Dendritic cell treated with granulocyte-macrophage colony-stimulating factor and Interleukin-4, amounts not matched to agents 40 ng/mL and 50 ng/mL, for 4 days (primary cell): ENCODE measurements at regions not wholly inside any gene's neighbourhood (a gene's known extent, or its start where the extent isn't known, plus 50 kb on each side); places are given as distances from the start of the nearest gene placed in this dataset.

Experiments used
- H3K27ac Mint-ChIP-seq: one replicate; pipeline ENCODE4 v1.8.0; 2022; ENCODE audit warnings: mild to moderate bottlenecking, mixed read lengths
- H3K27me3 Mint-ChIP-seq: one replicate; pipeline ENCODE4 v1.8.0; 2022; ENCODE audit warnings: mild to moderate bottlenecking, mixed read lengths
- H3K36me3 Mint-ChIP-seq: one replicate; pipeline ENCODE4 v1.8.0; 2022; ENCODE audit warnings: low read depth, mixed read lengths
- H3K4me1 Mint-ChIP-seq: one replicate; pipeline ENCODE4 v1.8.0; 2022; ENCODE audit warnings: low read depth, mixed read lengths
- H3K4me3 Mint-ChIP-seq: one replicate; pipeline ENCODE4 v1.8.0; 2022; ENCODE audit warnings: mild to moderate bottlenecking, moderate library complexity, mixed read lengths
- H3K9me3 Mint-ChIP-seq: one replicate; pipeline ENCODE4 v1.8.0; 2022; ENCODE audit warnings: mixed read lengths
- intact Hi-C: fragments of 100-400 bp; cut with micrococcal nuclease; formaldehyde crosslinking; loops from one replicate; pipeline ENCODE4 v1.15.0; 2022

DNA sequence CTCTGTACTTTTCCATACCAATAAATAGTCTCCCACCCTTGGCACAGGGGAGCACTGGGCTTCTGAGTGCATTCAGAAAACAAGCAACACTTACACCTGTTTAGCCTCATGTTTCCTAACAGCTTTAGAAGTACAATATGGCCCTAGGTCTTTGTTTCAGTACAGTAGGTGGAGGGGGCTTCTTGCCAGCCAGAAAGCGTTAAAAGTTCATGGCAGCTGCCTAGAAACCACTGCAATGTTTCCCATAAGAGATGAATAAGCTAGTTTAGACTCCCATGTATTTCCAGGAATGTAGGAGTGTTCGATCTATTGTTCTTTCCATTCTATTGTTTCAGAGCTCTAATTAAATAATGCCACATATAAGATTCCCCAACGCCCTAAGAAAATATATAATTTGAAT lies 444.8 kb downstream of the ARHGEF28 start:
- Mint-ChIP-seq H3K27me3 (no peaks in the 10 kb centered on the region), H3K36me3 (no peaks in the 10 kb centered on the region), H3K4me1 (no peaks in the 10 kb centered on the region), H3K27ac (no peak overlapping the region), H3K4me3 (no peak overlapping the region), H3K9me3 (no peaks in the 10 kb centered on the region)
- intact Hi-C loops: no loop called here

GRCh38 chr5:74069741-74070140 lies 443.7 kb downstream of the ARHGEF28 start:
- Mint-ChIP-seq H3K27ac (no peak overlapping the region), H3K36me3 (no peaks in the 10 kb centered on the region), H3K4me1 (no peaks in the 10 kb centered on the region), H3K4me3 (no peak overlapping the region), H3K9me3 (no peaks in the 10 kb centered on the region), H3K27me3 (no peaks in the 10 kb centered on the region)
- intact Hi-C loops: no loop called here

GRCh38 chr5:74067748-74068541 lies 441.9 kb downstream of the ARHGEF28 start:
- no peaks in the 10 kb centered on the region for H3K4me1 Mint-ChIP-seq
- no peaks in the 10 kb centered on the region for H3K27me3 Mint-ChIP-seq
- no peak overlapping the region for H3K27ac Mint-ChIP-seq
- intact Hi-C loops: no loop called here
- no peak overlapping the region for H3K4me3 Mint-ChIP-seq
- no peaks in the 10 kb centered on the region for H3K36me3 Mint-ChIP-seq
- H3K9me3 Mint-ChIP-seq: no peaks in the 10 kb centered on the region

- Mint-ChIP-seq H3K4me3 (no peak overlapping the region), H3K36me3 (no peaks in the 10 kb centered on the region), H3K9me3 (no peaks in the 10 kb centered on the region), H3K27me3 (no peaks in the 10 kb centered on the region), H3K27ac (no peak overlapping the region), H3K4me1 (no peaks in the 10 kb centered on the region)
- intact Hi-C loops: no loop called here
These were observed 438.9 kb downstream of the ARHGEF28 start for GRCh38 chr5:74064911-74065310.

- intact Hi-C loops: no loop called here
- Mint-ChIP-seq H3K9me3 (no peaks in the 10 kb centered on the region), H3K27ac (no peak overlapping the region), H3K27me3 (no peaks in the 10 kb centered on the region), H3K4me3 (no peak overlapping the region), H3K36me3 (no peaks in the 10 kb centered on the region), H3K4me1 (no peaks in the 10 kb centered on the region)
These were observed 438.2 kb downstream of the ARHGEF28 start for GRCh38 chr5:74064225-74064624.

DNA sequence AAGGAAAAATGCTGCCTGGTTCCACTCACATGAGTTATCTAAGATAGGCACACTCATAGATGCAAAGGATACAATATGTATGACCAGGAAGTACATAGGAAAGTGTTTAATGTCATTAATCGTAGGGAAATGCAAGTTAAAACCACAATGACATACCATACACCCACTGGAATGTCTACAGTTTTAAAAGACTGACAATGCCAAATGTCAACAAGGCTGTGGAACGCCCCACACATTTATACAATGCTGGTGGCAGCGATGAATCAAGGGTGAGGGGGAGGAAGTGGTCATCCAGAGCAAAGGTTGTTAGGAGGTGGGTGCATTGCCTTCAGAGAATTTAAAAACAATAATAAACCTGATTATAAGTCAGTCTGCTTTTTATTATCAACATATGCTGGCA lies 437.8 kb downstream of the ARHGEF28 start:
- Mint-ChIP-seq H3K36me3 (no peaks in the 10 kb centered on the region), H3K9me3 (no peaks in the 10 kb centered on the region), H3K4me1 (no peaks in the 10 kb centered on the region), H3K27me3 (no peaks in the 10 kb centered on the region), H3K27ac (no peak overlapping the region), H3K4me3 (no peak overlapping the region)
- intact Hi-C loops: no loop called here

DNA sequence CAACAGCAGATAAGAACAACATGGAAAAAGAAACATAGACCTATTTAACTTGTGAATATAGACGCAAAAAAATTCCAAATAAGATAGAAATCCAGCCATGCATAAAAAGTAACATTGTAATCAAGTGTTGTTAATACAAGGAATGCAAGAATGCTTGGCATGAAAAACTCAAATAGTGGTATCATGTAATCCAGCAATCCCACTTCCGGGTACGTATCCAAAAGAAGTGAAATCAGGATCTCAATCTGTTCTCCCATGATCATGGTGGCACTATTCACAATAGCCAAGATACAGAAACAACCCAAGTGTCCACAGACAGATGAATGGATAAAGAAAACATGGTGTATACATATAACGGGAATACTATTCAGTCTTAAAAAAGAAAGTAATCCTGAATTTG lies 437.4 kb downstream of the ARHGEF28 start:
- no peak overlapping the region for H3K4me3 Mint-ChIP-seq
- intact Hi-C loops: no loop called here
- H3K4me1 Mint-ChIP-seq: no peaks in the 10 kb centered on the region
- no peaks in the 10 kb centered on the region for H3K36me3 Mint-ChIP-seq
- no peak overlapping the region for H3K27ac Mint-ChIP-seq
- H3K27me3 Mint-ChIP-seq: no peaks in the 10 kb centered on the region
- H3K9me3 Mint-ChIP-seq: no peaks in the 10 kb centered on the region

DNA sequence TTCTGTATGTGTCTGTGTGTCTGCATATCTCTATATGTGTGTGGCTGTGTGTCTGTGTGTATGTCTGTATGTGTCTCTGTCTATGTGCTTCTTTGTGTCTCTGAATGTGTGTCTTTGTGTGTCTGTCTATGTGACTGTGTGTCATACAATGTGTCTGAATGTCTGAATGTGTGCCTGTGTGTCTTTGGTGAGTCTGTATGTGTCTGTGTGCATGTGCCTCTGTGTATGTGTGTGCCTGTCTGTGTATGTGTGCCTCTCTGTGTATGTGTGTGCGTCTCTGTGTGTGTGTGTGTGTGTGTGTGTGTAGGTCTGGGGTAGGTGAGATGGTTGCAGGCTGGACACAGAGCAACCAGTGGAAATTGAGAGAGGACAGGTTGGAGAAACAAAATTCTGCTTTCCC lies 435.3 kb downstream of the ARHGEF28 start:
- intact Hi-C loops: no loop called here
- Mint-ChIP-seq H3K27me3 (no peaks in the 10 kb centered on the region), H3K27ac (no peak overlapping the region), H3K9me3 (no peaks in the 10 kb centered on the region), H3K4me3 (no peak overlapping the region), H3K36me3 (no peaks in the 10 kb centered on the region), H3K4me1 (no peaks in the 10 kb centered on the region)

- no peaks in the 10 kb centered on the region for H3K9me3 Mint-ChIP-seq
- H3K27me3 Mint-ChIP-seq: no peaks in the 10 kb centered on the region
- H3K4me3 Mint-ChIP-seq: no peak overlapping the region
- H3K4me1 Mint-ChIP-seq: no peaks in the 10 kb centered on the region
- intact Hi-C loops: no loop called here
- no peaks in the 10 kb centered on the region for H3K36me3 Mint-ChIP-seq
- H3K27ac Mint-ChIP-seq: no peak overlapping the region
These were observed 433.7 kb downstream of the ARHGEF28 start for GRCh38 chr5:74059706-74060105.

- no peaks in the 10 kb centered on the region for H3K36me3 Mint-ChIP-seq
- no peaks in the 10 kb centered on the region for H3K9me3 Mint-ChIP-seq
- no peaks in the 10 kb centered on the region for H3K4me1 Mint-ChIP-seq
- intact Hi-C loops: no loop called here
- H3K4me3 Mint-ChIP-seq: no peak overlapping the region
- no peaks in the 10 kb centered on the region for H3K27me3 Mint-ChIP-seq
- no peak overlapping the region for H3K27ac Mint-ChIP-seq
These were observed 430.8 kb downstream of the ARHGEF28 start for GRCh38 chr5:74056789-74057164.

- Mint-ChIP-seq H3K4me1 (no peaks in the 10 kb centered on the region), H3K36me3 (no peaks in the 10 kb centered on the region), H3K9me3 (no peaks in the 10 kb centered on the region), H3K27me3 (no peaks in the 10 kb centered on the region), H3K4me3 (no peak overlapping the region), H3K27ac (no peak overlapping the region)
- intact Hi-C loops: no loop called here
These were observed 430.3 kb downstream of the ARHGEF28 start for GRCh38 chr5:74056107-74056788.

DNA sequence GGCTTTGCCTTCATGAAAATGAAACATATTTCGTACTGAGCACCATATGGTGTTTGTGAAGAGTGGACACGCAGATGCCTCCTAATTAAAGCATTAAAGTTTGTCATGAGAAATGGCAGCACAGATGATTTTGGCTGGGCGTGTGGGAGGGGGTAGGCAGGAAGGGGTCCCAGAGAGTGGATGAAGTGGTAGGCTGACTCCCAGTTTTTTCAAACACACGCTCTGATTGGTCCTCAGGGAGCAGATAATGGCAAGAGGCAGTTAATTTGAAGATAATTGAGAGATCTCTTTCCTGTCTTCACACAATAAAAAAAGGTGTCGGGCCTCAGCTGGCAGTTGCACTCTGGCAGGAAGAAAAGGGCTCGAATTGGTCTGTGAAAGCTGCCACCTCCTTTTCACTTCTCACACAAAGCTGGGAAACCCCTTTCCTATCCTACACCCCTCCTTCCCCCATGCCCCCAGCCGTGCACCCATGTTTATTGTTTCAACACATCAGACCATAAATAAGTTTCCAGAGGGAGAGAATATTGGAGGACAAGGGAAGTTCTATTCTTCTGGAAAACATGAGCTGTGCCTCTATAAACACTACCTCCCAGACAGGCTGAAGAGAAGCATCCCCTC lies 429.6 kb downstream of the ARHGEF28 start:
- Mint-ChIP-seq H3K27me3 (peaks cover 3% of the 10 kb centered on the region), H3K9me3 (no peaks in the 10 kb centered on the region), H3K27ac (no peak overlapping the region), H3K4me3 (no peak overlapping the region), H3K4me1 (no peaks in the 10 kb centered on the region), H3K36me3 (no peaks in the 10 kb centered on the region)
- intact Hi-C loops: no loop called here

DNA sequence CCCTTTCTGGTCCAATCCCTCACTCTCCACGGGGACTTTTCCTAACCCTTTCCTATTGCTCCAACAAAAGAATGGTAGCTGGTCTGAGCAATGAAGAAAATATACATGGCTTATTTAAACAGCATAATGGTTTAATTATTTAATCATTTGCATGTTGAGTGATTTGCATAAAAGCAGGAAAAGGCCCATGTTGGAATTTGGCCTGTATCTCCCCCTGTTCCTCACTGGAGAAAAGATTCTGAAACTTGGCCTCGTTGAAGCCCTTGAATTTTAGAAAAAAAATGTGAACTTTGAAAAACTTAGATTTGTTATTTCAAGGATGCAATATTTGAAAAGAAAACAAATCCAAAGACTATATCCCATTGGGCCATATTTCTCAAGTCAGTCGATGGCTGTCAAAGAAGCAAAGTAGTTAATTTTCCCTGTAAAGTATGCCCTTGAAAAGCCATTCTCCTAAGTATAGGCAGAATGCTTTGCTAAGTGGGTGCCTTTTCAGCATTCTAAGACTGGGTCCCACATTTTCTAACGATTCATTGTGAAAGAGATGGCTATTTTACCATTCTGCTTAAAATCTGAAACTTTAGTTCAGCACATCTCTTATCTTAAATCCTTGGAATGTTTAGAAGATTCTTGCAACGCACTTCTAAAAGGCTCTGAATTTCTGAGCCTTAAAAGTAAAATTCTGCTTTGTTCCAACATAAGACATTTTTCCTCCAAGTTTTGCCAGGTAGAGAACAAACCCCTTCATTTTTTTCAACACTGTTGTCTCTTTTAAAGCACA lies 428.8 kb downstream of the ARHGEF28 start:
- no peaks in the 10 kb centered on the region for H3K9me3 Mint-ChIP-seq
- H3K4me1 Mint-ChIP-seq: no peaks in the 10 kb centered on the region
- no peak overlapping the region for H3K27ac Mint-ChIP-seq
- intact Hi-C loops: no loop called here
- no peaks in the 10 kb centered on the region for H3K36me3 Mint-ChIP-seq
- H3K4me3 Mint-ChIP-seq: no peak overlapping the region
- H3K27me3 Mint-ChIP-seq: peaks cover 3% of the 10 kb centered on the region

- intact Hi-C loops: no loop called here
- Mint-ChIP-seq H3K4me1 (no peaks in the 10 kb centered on the region), H3K27ac (no peak overlapping the region), H3K9me3 (no peaks in the 10 kb centered on the region), H3K27me3 (peaks cover 3% of the 10 kb centered on the region), H3K4me3 (no peak overlapping the region), H3K36me3 (no peaks in the 10 kb centered on the region)
These were observed 428.1 kb downstream of the ARHGEF28 start for GRCh38 chr5:74054139-74054538.
